ENCODE measurements at regions not wholly inside any gene's neighbourhood (a gene's known extent, or its start where the extent isn't known, plus 50 kb on each side); places are given as distances from the start of the nearest gene placed in this dataset.
"Not testable (repeated sequence)": the region's sequence is repeated elsewhere in the genome, so short reads cannot be mapped to it uniquely, and the experiment has no call there.

DNA sequence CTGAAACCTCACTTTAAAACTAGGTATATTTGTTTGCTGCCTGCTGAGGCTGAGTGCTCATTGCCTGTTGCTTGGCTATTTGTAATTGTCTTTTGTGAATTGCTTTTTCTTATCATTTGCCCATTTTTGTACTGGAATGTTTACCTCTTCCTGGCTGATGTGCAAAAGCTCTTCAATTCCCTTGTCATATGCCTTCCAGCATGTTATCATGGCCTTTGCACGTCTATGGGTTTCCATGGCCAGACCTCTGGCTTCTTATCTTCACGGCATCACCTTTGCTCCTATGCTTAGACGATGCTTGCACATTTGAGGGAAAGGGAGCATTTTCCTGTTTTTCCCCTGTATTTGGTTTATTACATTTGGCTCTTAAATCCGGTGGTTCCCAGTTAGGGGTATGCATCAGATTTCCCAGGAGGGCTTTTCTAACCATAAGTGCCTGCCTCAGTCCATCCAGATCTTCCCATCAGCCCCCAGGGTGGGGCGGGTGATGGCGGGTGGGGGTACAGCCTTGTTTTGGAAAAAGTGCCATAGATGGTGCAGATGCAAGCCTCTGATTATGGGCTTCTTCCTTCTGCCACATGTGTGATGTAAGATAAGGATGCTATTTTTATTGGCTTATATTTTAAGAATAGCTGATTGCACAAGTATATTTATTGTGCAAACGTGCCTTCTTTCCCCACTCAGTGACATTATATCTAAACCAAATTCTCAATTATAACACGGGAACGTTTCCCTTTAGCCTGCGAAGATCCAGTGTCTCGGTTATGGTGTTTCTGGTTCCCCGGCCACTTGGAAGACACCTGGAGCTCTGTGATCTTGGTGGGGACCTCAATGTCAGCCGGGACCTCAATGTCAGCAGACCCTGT is 70.6 kb upstream of the SEPTIN5 start:
- DNase-seq = no peak

- no peak for DNase-seq
Measured at GRCh38 chr22:19644314-19645223, 69.7 kb upstream of the SEPTIN5 start.

- no peak for DNase-seq
Measured at GRCh38 chr22:19645391-19645790, 68.9 kb upstream of the SEPTIN5 start.

- no peak for DNase-seq
Measured at GRCh38 chr22:19645905-19646304, 68.4 kb upstream of the SEPTIN5 start.

DNA sequence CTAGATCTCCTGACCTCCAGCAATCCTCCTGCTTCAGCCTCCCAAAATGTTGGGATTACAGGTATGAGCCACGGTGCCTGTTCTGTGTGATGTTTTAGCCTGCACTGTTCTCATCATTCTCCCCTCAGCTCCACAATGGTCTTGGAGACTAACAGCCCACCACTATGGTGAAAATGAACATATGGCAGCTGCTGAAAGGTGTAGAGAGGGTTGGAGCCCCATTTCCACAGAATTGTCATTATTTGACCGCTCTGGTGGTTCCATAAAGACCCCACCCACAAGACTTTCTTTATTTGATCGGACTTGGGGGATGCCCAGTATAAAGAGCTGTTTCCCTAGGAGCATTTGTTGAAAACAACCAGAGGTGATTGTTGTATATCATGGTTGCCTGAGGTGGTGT is 67.9 kb upstream of the SEPTIN5 start:
- no peak for DNase-seq

DNA sequence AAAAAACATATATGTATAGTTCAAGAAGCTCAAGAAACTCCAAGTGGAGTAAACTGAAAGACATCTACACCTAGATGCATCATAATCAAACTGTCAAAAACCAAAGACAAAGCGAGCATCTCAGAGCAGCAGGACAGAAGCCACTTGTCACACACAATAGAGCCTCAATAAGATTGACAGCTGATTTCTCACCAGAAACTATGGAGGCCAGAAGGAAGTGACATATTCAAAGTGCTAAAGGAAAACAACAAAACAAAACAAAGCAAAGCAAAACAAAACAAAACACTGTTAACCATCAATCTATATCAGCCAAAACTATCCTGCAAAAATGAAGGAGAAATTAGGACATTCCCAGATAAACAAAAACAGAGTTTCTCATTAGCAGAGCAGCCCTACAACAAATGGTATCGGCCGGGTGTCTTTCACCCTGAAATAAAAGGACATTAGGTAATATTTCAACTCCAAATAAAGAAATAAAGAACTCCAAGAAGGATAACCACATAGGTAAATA is 65.8 kb upstream of the SEPTIN5 start:
- no peak for DNase-seq

GRCh38 chr22:19652316-19652715 is 62.0 kb upstream of the SEPTIN5 start:
- DNase-seq = no peak

DNA sequence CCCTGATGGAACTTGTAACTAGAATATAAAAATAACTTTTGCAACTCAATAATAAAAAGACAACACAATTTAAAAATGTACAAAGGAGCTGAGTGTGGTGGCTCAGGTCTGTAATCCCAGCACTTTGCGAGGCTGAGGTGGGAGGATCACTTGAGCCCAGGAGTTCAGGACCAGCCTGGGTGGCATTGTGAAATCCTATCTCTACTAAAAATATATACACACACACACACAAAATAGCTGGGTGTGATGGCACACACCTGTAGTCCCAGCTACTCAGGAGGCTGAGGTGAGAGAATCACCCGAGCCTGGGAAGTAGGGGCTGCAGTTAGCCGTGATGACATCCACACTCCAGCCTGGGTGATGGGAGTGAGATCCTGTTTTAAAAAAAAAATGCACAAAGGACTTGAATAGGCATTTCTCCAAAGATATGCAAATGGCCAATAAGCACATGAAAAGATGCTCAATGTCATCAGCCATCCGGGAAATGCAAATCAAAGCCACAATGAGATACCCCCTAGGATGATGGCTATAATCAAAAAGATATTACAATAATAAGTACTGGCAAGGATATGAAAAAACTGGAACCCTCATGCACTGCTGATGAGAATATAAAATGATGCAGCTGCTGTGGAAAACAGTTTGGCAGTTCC is 59.8 kb upstream of the SEPTIN5 start:
- DNase-seq = no peak

GRCh38 chr22:19655399-19655798 is 58.9 kb upstream of the SEPTIN5 start:
- DNase-seq = no peak

- DNase-seq = no peak
Measured at GRCh38 chr22:19656541-19657251, 57.6 kb upstream of the SEPTIN5 start.

- DNase-seq = no peak
Measured at GRCh38 chr22:19657252-19658056, 56.8 kb upstream of the SEPTIN5 start.

GRCh38 chr22:19658057-19658966 is 56.0 kb upstream of the SEPTIN5 start:
- DNase-seq = no peak

DNA sequence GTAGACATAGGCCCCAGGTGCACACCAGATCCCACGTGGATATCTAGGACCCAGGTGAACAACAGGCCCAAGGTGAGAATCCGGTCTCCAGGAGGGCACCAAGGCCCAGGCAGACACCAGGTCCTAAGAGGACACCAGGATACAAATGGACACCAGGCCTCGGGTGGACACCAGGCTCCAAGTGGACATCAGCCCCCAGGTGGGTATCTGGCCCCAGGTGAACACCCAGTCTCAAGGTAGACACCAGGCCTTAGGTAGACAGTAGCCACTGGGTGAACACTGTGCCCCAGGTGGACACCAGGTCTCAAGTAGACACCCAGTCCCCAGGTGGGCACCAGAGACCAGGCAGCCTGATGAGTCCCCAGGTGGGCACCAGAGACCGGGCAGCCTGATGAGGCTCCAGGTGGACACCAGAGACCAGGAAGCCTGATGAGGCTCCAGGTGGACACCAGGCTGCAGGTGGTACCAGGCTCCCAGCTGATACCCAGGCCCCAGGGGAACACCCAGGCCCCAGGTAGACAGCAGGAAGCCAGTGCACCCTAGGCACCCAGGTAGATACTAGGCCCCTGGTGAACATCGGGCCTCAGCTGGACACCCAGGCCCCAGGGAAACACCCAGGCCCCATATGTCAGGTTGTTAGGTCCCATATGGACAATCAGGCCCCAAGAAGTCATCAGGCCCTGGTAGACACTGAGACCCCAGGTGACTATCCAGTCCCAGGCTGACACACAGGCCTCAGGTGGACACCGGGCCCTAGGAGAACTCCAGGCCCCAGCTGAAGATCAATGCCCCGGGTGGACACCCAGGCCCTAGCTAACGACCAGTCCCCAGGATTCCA is 55.1 kb upstream of the SEPTIN5 start:
- no peak for DNase-seq

DNA sequence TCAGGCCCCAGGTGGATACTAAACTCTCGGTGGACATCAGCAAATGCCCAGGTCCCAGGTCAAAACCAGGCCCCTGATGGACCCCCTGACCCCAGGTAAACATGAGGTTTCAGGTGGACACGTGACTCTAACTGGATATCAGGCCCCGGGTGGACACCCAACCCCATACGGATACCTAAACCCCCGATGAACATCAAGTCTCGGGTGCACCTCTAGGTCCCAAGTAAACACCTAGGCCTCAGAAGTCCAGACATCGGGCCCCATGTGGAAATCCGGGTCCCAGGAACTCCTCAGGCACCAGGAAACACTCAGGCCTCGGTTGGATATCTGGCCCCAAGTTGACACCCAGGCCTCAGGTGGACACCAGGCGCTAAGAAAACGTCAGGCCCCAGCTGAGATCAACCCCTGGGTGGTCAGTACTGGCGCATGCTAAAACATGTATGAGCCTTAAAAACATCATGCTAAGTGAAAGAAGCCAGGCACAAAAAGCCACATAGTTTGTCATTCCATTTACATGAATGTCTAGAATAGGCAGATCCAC is 54.4 kb upstream of the SEPTIN5 start:
- no peak for DNase-seq

- DNase-seq = not testable (repeated sequence)
Measured at GRCh38 chr22:19660583-19660982, 53.7 kb upstream of the SEPTIN5 start.

GRCh38 chr22:19661156-19661555 is 53.1 kb upstream of the SEPTIN5 start:
- DNase-seq = no peak

DNA sequence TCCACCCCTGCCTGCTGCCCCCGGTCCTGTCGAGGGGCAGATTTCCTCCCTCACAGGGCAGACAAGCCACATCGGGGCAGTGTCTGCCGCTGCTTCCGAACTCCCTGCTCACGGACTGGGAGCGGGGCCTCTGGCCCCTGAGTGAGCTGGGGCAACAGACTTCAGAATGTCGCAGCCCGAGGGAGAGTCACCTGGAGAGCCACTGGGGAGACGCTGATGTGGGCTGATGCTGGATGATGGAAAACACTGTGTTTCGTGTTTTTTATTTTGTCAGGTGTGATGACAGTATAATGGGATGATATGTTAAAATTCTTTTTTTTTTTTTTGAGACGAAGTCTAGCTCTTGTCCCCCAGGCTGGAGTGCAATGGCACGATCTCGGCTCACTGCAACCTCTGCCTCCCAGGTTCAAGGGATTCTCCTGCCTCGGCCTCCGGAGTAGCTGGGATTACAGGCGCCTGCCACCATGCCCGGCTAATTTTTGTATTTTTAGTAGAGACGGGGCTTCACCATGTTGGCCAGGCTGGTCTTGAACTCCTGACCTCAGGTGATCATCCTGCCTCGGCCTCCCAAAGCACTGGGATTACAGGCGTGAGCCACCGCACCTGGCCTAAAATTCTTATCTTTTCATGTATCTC is 52.1 kb upstream of the SEPTIN5 start:
- DNase-seq = not testable (repeated sequence)

DNA sequence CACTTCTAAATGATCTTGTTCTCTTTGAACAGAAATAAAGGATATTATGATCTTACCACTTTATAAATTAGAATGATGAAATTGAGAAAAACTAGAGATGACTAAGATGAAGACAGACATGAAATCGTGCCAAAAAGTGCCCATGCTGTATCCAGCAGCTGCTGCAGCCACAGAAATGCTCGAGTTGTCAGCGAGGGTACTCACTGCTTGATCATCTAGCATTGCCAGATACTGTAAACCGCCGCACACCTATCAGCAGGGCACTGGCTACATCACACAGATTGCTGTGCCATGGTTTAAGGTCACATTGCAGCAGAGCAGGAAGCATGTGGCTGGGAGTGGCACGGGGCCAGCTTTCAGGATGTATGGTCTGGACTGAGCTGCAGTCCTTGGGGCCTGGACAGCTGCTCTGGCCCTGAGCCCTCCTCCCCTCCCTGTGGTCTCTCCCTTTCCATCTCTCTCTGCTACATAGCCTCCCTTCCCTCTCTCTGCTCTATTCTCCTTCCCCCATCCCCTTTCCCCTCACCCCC is 51.0 kb upstream of the SEPTIN5 start:
- DNase-seq = no peak

Data from T1000 (cell line).